ENCODE measurements at regions not wholly inside any gene's neighbourhood (a gene's known extent, or its start where the extent isn't known, plus 50 kb on each side); places are given as distances from the start of the nearest gene placed in this dataset.

DNA sequence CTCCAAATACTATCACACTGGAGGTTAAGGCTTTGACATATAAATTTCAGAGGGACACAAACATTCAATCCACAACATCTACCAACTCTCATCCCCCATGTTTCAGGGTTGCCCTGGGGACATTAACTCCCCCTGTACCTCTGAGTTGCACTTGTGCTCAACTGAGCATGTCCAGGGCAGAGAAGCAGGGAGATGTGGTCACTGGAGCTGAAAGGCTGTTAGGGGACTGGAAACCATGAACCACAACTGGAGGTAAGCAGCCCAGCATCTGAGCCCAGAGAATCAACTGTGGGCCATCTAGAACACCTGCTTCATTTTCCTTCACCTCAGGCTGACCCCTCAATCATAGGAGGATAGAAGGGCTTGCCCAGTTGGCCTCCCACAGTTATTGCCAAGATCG lies 641.1 kb downstream of the MID1IP1 start:
- no peak overlapping the region for H3K4me3 ChIP-seq (ENCODE audit: low read depth, low read length)
- TF ChIP-seq, protein P1, sequence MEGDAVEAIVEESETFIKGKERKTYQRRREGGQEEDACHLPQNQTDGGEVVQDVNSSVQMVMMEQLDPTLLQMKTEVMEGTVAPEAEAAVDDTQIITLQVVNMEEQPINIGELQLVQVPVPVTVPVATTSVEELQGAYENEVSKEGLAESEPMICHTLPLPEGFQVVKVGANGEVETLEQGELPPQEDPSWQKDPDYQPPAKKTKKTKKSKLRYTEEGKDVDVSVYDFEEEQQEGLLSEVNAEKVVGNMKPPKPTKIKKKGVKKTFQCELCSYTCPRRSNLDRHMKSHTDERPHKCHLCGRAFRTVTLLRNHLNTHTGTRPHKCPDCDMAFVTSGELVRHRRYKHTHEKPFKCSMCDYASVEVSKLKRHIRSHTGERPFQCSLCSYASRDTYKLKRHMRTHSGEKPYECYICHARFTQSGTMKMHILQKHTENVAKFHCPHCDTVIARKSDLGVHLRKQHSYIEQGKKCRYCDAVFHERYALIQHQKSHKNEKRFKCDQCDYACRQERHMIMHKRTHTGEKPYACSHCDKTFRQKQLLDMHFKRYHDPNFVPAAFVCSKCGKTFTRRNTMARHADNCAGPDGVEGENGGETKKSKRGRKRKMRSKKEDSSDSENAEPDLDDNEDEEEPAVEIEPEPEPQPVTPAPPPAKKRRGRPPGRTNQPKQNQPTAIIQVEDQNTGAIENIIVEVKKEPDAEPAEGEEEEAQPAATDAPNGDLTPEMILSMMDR (IDR thresholded peaks at IDR 0.05; ENCODE audit: low read depth, low read length), result no peak
- DNase-seq (ENCODE audit: low read depth, low spot score), result no peak
- in situ Hi-C loops (cut with HindIII; ENCODE audit: low sequenced_read_pairs), result no loop called here

DNA sequence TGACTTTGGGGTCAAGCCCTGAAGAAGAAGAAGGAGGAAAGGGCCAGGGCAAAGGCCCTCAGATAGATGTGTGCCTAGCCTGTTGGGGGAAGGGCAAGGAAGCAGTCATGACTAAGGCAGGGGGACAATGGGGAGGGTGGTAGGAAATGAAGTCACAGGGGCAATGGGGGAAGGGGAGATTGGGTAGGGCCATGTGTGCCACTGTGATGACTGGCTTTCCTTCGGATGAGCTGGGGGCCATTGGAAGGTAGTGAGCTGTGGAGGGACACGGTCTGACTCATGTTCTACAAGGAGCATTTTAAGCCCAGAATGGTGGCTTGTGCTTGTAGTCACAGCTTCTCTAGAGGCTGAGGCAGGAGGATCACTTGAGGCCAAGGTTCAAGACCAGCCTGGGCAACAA lies 642.0 kb downstream of the MID1IP1 start:
- H3K4me3 ChIP-seq (ENCODE audit: low read depth, low read length), result no peak overlapping the region
- TF ChIP-seq, protein P1 (IDR thresholded peaks at IDR 0.05; ENCODE audit: low read depth, low read length), result no peak
- in situ Hi-C loops (cut with HindIII; ENCODE audit: low sequenced_read_pairs), result no loop called here

DNA sequence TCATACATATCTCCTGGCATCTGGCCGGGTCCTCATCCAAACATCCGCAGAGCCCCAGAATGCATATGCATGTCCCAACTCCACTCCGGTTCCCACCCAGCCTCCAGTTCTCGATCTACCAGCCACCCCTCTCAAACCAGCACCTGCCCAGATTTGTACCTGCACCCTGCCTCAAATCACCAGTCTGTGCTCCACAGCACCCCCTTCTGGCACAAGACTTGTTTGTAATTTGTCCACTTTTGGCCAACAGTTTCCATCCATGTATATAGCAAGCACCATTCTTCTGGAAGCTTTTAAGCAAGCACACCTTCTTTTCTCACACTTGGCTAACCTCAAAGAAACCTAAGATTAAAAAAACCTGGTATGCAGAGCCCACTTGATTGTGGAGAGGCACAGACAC lies 644.1 kb downstream of the MID1IP1 start:
- no peak for DNase-seq (ENCODE audit: low read depth, low spot score)

More for the DNA sequence above, 642.0 kb downstream of the MID1IP1 start:
- DNase-seq (ENCODE audit: low read depth, low spot score), result no peak

DNA sequence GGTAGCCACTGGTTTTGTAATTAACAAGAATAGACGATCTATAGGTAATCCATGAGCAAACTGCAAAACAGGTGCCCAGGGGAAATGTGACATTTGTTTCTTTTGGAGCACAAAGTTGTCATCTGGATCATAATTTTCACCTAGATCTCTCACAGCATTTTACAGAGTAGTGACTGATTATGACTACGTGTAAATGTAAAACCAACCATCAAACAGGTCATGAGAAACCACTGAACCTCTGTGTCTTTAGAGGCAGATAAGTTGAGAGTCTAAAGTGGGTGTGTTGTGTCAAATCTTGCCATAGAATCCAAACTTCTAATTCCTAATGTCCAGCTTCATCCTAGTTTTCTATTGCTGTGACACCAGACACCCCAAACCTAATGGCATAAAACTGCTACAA lies 648.1 kb downstream of the MID1IP1 start:
- no peak for DNase-seq (ENCODE audit: low read depth, low spot score)
- in situ Hi-C loops (cut with HindIII; ENCODE audit: low sequenced_read_pairs), result no loop called here
- H3K4me3 ChIP-seq (ENCODE audit: low read depth, low read length), result no peak overlapping the region
- TF ChIP-seq, protein P1 (IDR thresholded peaks at IDR 0.05; ENCODE audit: low read depth, low read length), result no peak

More for the DNA sequence above, 644.1 kb downstream of the MID1IP1 start:
- TF ChIP-seq, protein P1 (IDR thresholded peaks at IDR 0.05; ENCODE audit: low read depth, low read length), result peak; percentile 27
- in situ Hi-C loops (cut with HindIII; ENCODE audit: low sequenced_read_pairs), result no loop called here
- no peak overlapping the region for H3K4me3 ChIP-seq (ENCODE audit: low read depth, low read length)

DNA sequence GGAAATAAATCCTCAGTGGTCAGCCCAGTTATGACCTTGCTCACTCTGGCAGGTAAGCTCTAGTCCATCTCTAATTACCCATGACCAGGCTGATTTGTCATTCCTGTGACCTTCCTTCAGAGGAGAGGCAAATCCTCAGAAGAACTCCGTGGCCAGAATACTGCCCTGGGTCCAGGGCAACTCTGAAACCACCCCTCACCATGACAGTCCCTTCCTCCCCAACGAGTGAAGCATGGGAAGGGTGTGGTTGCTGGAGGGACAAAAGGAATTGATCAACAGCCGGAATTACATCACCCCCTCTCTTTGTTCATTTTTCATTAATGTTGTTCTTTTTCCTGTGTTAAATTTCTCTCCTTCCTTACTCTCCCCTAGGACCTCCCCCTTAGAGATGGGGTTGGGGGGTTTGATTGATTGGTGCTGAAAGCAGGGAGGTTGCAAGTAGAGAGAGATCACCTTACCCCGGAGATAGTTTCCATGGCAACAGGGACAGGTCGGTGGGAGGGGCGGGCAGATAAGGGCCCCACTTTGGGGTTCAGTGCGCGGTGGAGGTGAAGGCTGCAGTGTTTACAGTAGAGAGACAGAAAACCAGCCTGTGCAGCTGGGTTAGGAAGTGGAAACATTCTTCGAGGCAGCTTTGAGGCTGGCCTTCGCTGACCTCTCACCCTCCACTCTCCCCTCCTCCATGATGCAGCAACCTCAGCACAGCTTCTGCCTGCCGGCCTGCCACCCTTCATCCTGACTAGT lies 647.4 kb downstream of the BCOR start:
- H3K4me3 ChIP-seq (ENCODE audit: low read depth, low read length), result no peak overlapping the region
- in situ Hi-C loops (cut with HindIII; ENCODE audit: low sequenced_read_pairs), result no loop called here
- DNase-seq (ENCODE audit: low read depth, low spot score), result no peak
- TF ChIP-seq, protein P1 (IDR thresholded peaks at IDR 0.05; ENCODE audit: low read depth, low read length), result no peak

DNA sequence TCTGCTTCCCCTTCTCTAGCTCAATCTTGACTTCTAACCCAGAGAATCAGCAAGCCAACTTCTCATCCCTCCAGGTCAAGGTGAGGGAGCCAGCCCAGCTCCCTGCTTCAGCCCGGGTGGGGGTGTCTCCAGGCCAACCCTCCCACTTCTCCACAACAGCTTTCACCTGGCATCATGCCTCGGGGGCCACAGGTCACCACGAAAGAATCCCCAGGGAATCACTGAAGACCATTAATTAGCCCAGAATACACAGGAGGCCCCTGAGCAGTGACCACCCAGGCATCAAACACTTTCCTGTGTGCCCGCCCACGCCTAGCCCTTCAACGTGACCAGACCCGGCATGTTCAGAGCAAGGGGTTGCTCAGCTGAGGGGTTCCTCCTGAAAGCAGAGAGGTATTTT lies 646.7 kb downstream of the BCOR start:
- H3K4me3 ChIP-seq (ENCODE audit: low read depth, low read length), result no peak overlapping the region
- in situ Hi-C loops (cut with HindIII; ENCODE audit: low sequenced_read_pairs), result no loop called here
- no peak for DNase-seq (ENCODE audit: low read depth, low spot score)
- TF ChIP-seq, protein P1 (IDR thresholded peaks at IDR 0.05; ENCODE audit: low read depth, low read length), result no peak
